ACHN (cell line): ENCODE measurements at regions not wholly inside any gene's neighbourhood (a gene's known extent, or its start where the extent isn't known, plus 50 kb on each side); places are given as distances from the start of the nearest gene placed in this dataset.

Experiments used
- DNase-seq: peaks from one replicate; pipeline ENCODE4 v3.0.0-alpha.2; 2015
- in situ Hi-C: cut with HindIII; loops from 2 replicates; pipeline ENCODE4 v1.10.0; 2017; ENCODE audit warnings: low sequenced_read_pairs, low pct_ligation_motif_present, low pct_unique_long_range_greater_than_20kb

- no peak for DNase-seq
- in situ Hi-C loops = no loop called here
These were observed 503.6 kb downstream of the ELAVL2 start for GRCh38 chr9:23322392-23322791.

GRCh38 chr9:23324511-23324910 is 501.5 kb downstream of the ELAVL2 start:
- in situ Hi-C loops = no loop called here

GRCh38 chr9:23326597-23326996 is 499.4 kb downstream of the ELAVL2 start:
- no peak for DNase-seq
- in situ Hi-C loops = no loop called here

More at GRCh38 chr9:23324511-23324910, 501.5 kb downstream of the ELAVL2 start:
- DNase-seq = no peak

- no peak for DNase-seq
- in situ Hi-C loops = no loop called here
These were observed 484.7 kb downstream of the ELAVL2 start for GRCh38 chr9:23341346-23341745.

- DNase-seq = no peak
- in situ Hi-C loops = no loop called here
These were observed 483.7 kb downstream of the ELAVL2 start for GRCh38 chr9:23342291-23342690.

GRCh38 chr9:23343226-23343625 is 482.8 kb downstream of the ELAVL2 start:
- DNase-seq = no peak
- in situ Hi-C loops = no loop called here

GRCh38 chr9:23361096-23361495 is 464.9 kb downstream of the ELAVL2 start:
- no peak for DNase-seq
- in situ Hi-C loops = no loop called here

- no peak for DNase-seq
- in situ Hi-C loops = no loop called here
These were observed 453.3 kb downstream of the ELAVL2 start for GRCh38 chr9:23372703-23373102.

GRCh38 chr9:23375511-23375910 is 450.5 kb downstream of the ELAVL2 start:
- in situ Hi-C loops = no loop called here
- no peak for DNase-seq

- in situ Hi-C loops = no loop called here
- no peak for DNase-seq
These were observed 446.2 kb downstream of the ELAVL2 start for GRCh38 chr9:23379842-23380241.

- in situ Hi-C loops = no loop called here
- DNase-seq = no peak
These were observed 445.2 kb downstream of the ELAVL2 start for GRCh38 chr9:23380821-23381220.

- no peak for DNase-seq
- in situ Hi-C loops = no loop called here
These were observed 443.6 kb downstream of the ELAVL2 start for GRCh38 chr9:23382418-23382817.

GRCh38 chr9:23394189-23394588 is 431.9 kb downstream of the ELAVL2 start:
- in situ Hi-C loops = no loop called here
- no peak for DNase-seq

GRCh38 chr9:23408874-23409273 is 417.2 kb downstream of the ELAVL2 start:
- no peak for DNase-seq
- in situ Hi-C loops = no loop called here

GRCh38 chr9:23412046-23412445 is 414.0 kb downstream of the ELAVL2 start:
- in situ Hi-C loops = no loop called here
- no peak for DNase-seq

GRCh38 chr9:23412458-23412857 is 413.6 kb downstream of the ELAVL2 start:
- in situ Hi-C loops = no loop called here

GRCh38 chr9:23413541-23413940 is 412.5 kb downstream of the ELAVL2 start:
- in situ Hi-C loops = no loop called here
- no peak for DNase-seq

More at GRCh38 chr9:23412458-23412857, 413.6 kb downstream of the ELAVL2 start:
- DNase-seq = no peak

GRCh38 chr9:23423999-23424398 is 402.0 kb downstream of the ELAVL2 start:
- in situ Hi-C loops = no loop called here

GRCh38 chr9:23426144-23426543 is 399.9 kb downstream of the ELAVL2 start:
- in situ Hi-C loops = no loop called here
- no peak for DNase-seq

More at GRCh38 chr9:23423999-23424398, 402.0 kb downstream of the ELAVL2 start:
- DNase-seq = no peak

GRCh38 chr9:23431459-23431858 is 394.6 kb downstream of the ELAVL2 start:
- no peak for DNase-seq
- in situ Hi-C loops = no loop called here

GRCh38 chr9:23434654-23435053 is 391.4 kb downstream of the ELAVL2 start:
- DNase-seq = no peak
- in situ Hi-C loops = no loop called here
